ENCODE measurements at regions not wholly inside any gene's neighbourhood (a gene's known extent, or its start where the extent isn't known, plus 50 kb on each side); places are given as distances from the start of the nearest gene placed in this dataset.
A peak's percentile ranks its signal among the peaks of the same experiment; 100 is the strongest.

- DNase-seq, result no peak
These were observed 235.9 kb downstream of the OR13H1 start for GRCh38 chrX:131779741-131780140.

DNA sequence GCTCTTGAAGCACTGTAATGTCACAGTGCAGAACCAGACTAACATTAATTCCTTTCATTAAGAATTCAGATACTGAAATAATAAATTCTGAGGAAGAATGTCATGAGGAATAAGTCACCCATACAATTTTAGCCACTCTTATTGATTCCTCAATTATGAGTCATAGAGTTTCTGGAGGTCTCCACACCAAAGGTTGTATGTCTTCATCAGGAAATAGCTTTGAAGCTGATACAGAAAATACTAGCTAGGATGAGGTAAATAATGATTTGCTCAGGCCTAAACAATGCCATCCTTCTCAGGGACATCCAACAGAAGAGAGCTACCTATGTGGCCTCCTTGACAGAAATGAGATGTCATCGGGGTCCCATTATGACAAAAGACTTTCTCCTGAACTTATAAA lies 238.8 kb downstream of the OR13H1 start:
- DNase-seq, result no peak

DNA sequence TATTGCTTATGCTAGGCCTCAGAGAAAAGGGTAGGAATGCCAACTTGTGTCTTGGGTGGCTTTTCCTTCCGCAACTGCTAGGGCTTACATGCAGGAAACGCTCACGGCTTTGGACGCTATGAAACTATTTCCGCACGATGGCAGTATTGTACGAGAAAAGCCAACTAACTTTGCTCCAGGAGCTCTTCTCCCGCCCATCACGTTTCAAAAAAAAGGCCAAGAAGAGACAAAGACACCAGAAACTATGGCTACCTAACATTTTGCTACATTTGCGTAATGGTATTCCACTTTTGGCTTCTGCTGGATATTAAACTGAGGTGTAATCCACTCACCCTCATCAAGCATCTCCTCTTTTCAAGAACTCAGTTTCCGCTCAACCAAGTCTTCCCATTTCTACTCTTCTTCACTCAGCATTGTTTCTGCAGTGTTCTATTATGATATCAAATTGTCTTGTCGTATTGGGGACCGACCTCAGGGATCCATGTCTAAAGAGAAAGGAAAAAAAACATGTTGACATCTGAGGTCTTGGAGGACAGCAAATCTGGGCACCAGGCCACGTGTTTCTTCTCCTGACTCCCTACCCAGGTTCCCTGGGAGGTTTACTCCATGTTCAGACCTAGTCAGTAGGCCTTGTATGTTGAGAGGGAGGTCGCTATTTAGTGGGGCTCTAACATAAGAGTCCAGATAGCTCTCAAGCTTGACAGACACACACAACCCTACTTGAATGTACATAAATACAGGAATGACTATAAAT lies 239.4 kb upstream of the STK26 start:
- DNase-seq, result no peak

DNA sequence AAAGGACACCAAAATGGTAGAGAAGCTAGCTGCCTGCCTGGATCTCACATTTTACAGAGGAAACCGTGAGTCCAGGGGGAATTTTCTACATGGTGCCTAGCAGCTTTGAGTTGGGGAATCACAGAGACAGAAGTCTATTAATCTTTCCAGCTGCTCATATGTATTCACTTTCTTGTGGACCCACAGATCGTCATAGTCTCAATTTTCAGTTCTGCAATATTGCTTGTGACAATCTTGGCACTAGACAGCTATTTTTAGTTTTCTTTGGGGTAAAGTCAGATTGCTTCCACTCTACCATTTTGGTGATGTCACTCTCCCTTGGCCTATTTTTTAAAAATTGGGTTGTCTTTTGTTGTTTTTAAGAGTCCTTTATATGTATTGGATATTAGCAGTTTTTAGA lies 233.4 kb upstream of the STK26 start:
- DNase-seq, result no peak

GRCh38 chrX:131791608-131792355 lies 231.3 kb upstream of the STK26 start:
- no peak for DNase-seq

GRCh38 chrX:131792356-131792749 lies 230.7 kb upstream of the STK26 start:
- no peak for DNase-seq

GRCh38 chrX:131792789-131793462 lies 230.2 kb upstream of the STK26 start:
- no peak for DNase-seq

DNA sequence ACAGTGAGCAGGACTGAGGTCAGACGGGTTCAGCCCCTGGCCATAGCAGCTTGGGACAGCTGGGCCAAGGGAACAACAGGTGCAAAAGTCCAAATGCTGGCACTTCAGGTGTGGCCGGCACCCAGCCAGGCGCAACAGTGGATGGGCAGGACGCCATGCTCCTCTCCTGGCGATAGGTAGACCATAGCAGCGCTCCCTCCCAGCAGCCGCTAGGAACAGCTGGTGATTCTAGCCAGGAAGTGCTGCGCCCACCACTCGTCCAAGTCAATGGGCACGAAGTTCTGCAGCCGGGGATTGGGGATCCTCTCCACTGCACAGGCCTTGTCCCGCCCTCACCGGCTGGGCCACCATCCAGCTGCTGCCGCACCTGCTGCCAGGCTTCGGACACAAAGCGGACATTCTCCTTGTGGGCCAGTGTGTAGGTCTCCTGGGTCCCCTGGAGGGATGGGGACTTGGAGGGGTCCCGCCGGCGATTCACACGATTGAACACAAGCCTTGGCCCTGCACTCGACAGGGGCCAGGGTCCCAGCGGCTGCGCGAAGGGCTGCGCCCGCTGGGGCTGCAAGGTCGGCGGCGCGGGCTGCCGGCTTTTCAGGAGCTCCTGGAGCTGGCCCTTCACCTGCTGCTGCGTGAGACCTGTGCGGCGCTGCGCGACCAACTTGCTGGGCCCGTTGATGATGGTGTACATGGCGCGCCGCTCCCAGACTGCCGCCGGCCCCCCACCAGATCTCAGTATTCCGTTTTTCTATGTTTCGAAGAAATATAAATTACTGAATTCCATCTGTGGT lies 227.5 kb upstream of the STK26 start:
- DNase-seq, result no peak

- no peak for DNase-seq
These were observed 222.0 kb upstream of the STK26 start for GRCh38 chrX:131801066-131801465.

DNA sequence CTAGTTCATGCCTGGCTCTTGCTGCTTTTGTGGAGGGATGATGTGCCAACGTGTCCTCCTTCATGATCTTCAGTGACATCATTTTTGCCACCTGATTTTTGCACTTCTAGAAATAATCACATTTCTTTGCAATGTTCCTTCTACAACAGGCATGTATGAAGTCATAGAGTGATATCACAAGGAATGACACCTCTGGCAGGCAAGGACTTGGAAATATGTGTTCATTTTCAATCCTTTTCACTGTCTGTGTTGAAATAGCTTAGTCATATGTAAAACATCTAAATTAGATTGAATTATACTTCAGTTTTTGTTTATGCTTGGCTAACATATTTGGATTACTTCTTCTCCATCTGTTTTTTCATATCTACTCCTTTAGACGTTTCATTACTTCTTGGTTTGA lies 221.2 kb upstream of the STK26 start:
- no peak for DNase-seq

GRCh38 chrX:131802836-131803626 lies 220.1 kb upstream of the STK26 start:
- DNase-seq, result no peak

GRCh38 chrX:131812847-131813825 lies 210.0 kb upstream of the STK26 start:
- DNase-seq, result peak; percentile 18

GRCh38 chrX:131816551-131817136 lies 206.5 kb upstream of the STK26 start:
- DNase-seq, result no peak

DNA sequence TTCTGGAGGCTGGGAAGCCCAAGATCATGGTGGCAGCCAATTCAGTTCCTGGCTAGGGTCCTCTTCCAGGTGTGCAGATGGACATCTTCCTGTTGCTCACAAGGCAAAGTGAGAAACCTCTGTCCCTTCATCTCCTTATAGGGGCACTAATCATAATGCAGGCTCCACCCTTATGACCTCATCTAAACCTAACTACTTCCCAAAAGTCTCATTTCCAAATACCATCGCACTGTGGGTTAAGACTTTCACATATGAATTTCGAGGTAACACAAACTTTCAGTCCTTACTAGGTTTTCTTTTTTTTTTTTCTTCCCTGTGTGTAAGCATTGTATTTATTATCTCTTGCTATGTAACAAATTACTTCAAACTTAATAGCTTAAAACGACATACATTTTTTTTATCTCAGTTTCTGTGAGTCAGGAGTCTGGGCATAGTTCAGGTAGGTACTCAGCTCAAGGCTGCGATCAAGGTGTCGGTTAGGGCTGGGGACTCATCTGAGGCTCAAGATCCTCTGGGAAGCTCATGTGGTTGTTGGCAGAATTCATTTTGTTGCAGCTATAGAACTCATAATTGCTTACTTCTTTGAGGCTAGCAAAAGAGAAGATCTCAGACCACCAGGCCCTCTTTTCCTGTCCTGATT lies 204.7 kb upstream of the STK26 start:
- no peak for DNase-seq

DNA sequence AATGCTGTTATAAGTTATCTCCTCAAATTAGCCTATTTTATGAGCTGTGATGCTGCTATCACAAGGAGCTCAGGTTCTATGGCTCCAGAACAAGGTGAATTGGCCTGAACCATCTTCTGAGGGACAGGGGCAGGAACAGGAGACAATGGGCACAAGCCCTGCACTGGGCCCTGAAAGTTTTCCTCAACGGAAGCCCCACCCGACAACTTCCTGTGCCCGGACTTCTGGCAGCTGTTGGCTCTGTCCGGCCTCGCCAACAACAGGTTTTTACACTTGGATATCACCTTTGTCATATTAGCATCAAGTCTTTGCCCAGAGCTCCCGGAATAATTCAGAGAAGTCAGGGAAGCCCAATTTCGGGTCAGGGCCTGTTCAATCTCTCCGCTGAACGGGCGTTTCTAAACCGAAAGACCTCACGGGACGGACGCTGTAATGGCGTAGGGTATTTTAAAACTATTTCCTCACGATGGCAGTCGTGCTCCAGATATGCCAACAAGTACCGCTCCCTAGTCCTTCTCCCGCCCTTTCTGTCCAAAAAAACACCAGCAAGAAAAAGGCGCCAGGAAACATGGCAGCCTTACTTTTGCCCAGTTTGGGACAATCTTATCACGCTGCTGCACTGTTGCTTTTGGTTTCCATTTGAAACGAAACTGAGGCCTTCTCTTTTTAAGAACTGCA lies 201.0 kb upstream of the STK26 start:
- no peak for DNase-seq

- DNase-seq, result no peak
These were observed 196.5 kb upstream of the STK26 start for GRCh38 chrX:131826572-131826971.

DNA sequence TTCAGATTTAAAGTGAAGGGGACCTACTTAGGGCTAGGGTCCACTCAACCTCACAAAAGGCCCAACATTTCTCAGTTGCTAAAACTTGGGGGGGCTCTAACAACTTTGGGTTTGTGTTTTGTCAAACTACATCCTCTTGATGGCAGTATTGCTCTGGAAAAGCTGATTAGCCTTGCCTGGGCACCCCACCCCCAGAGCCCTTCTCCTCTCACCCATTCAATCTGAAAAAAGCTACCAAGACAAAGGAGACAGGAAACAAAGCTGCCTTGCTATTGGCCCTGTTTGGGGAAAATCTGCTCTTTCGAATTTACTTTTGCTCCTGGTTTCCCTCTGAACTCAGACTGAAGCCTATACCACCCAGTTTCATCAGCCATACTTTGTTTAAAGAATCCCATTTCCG lies 195.2 kb upstream of the STK26 start:
- DNase-seq, result no peak

DNA sequence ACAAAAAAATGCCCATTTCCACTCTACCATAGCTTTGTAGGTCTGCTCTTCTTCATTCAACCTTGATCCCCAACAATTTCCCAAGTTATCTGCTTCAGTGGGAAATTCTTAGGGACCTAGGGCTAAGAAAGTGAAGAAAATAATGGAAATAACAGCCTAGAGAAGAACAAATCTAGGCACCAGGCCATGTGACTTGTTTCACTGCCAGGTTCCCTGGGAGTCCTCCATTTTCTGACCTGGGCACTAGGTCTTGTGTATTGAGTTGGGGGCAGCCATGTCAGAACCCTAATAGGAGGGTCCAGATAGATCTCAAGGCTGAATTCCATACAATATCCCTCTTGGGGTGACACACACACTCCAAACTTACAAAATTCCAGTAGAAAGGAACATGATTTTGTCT lies 194.6 kb upstream of the STK26 start:
- no peak for DNase-seq

DNA sequence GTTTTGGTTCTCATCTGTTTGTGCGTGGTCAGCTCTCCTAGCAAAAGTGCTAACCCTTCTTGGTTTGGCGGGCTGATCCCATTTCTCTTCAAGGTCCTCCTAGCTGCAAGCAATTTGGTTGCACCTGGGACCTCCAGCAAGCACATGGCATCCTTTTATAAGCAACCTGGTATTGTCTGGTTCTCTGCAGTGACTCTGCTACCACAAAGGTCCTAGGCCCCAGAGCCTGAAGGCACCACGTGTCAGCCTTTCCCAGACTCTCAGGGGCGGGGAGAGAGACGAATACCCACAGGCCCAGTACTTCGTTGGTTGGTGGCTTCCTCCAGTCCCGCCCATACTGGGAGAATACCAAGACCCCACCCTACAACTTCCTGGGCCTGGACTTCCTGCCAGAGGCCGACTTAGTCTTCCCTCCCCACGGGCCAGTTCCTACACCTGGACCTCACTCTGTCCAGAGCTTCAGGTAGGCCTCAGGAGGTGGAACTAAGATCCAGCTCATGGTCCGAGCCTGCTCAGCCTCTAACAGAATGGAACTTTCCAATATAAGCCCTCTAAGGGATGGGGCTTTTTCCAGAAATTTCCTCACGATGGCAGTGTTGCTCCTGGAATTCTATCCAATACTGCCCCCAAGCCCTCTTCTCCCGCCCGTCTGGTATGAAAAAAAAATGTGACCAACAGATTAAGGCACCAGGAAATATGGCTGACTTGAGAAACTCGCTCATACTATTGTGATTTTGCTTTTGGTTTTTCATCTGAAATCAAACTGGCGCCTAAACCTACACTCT lies 192.5 kb upstream of the STK26 start:
- DNase-seq, result peak; percentile 44
